ENCODE measurements at regions not wholly inside any gene's neighbourhood (a gene's known extent, or its start where the extent isn't known, plus 50 kb on each side); places are given as distances from the start of the nearest gene placed in this dataset.

- no peak for DNase-seq (ENCODE audit: low read depth)
- no peak for TF ChIP-seq CTCF (IDR thresholded peaks at IDR 0.05; ENCODE audit: low read depth, low read length)
- no peak for TF ChIP-seq MYC (IDR thresholded peaks at IDR 0.05; ENCODE audit: low read depth, low read length)
- no peak for TF ChIP-seq MAX (IDR thresholded peaks at IDR 0.05; ENCODE audit: low read depth, low read length)
- no peak for TF ChIP-seq POLR2A (IDR thresholded peaks at IDR 0.05; ENCODE audit: extremely low read depth, insufficient read length)
- no peak overlapping the region for H3K4me3 ChIP-seq (ENCODE audit: low read depth, low read length)
These were observed 1193.0 kb upstream of the CITED2 start for GRCh38 chr6:140567466-140567865.

GRCh38 chr6:140566781-140567277 is 1192.4 kb upstream of the CITED2 start:
- H3K4me3 ChIP-seq (ENCODE audit: low read depth, low read length): no peak overlapping the region
- TF ChIP-seq MYC (IDR thresholded peaks at IDR 0.05; ENCODE audit: low read depth, low read length) (no peak), MAX (IDR thresholded peaks at IDR 0.05; ENCODE audit: low read depth, low read length) (no peak), CTCF (IDR thresholded peaks at IDR 0.05; ENCODE audit: low read depth, low read length) (no peak)
- no peak for DNase-seq (ENCODE audit: low read depth)

- DNase-seq (ENCODE audit: low read depth): no peak
- H3K4me3 ChIP-seq (ENCODE audit: low read depth, low read length): no peak overlapping the region
- TF ChIP-seq MYC (IDR thresholded peaks at IDR 0.05; ENCODE audit: low read depth, low read length) (no peak), MAX (IDR thresholded peaks at IDR 0.05; ENCODE audit: low read depth, low read length) (no peak), CTCF (IDR thresholded peaks at IDR 0.05; ENCODE audit: low read depth, low read length) (no peak), POLR2A (IDR thresholded peaks at IDR 0.05; ENCODE audit: extremely low read depth, insufficient read length) (no peak)
These were observed 1189.3 kb upstream of the CITED2 start for GRCh38 chr6:140563728-140564127.

- TF ChIP-seq MYC (IDR thresholded peaks at IDR 0.05; ENCODE audit: low read depth, low read length): no peak
- no peak overlapping the region for H3K4me3 ChIP-seq (ENCODE audit: low read depth, low read length)
- no peak for DNase-seq (ENCODE audit: low read depth)
These were observed 1187.3 kb upstream of the CITED2 start for GRCh38 chr6:140561701-140562100.

GRCh38 chr6:140560671-140561070 is 1186.2 kb upstream of the CITED2 start:
- no peak for DNase-seq (ENCODE audit: low read depth)
- no peak for TF ChIP-seq MYC (IDR thresholded peaks at IDR 0.05; ENCODE audit: low read depth, low read length)
- TF ChIP-seq POLR2A (IDR thresholded peaks at IDR 0.05; ENCODE audit: extremely low read depth, insufficient read length): no peak
- TF ChIP-seq CTCF (IDR thresholded peaks at IDR 0.05; ENCODE audit: low read depth, low read length): no peak
- no peak for TF ChIP-seq MAX (IDR thresholded peaks at IDR 0.05; ENCODE audit: low read depth, low read length)

GRCh38 chr6:140559458-140559857 is 1185.0 kb upstream of the CITED2 start:
- DNase-seq (ENCODE audit: low read depth): no peak
- H3K4me3 ChIP-seq (ENCODE audit: low read depth, low read length): no peak overlapping the region
- no peak for TF ChIP-seq CTCF (IDR thresholded peaks at IDR 0.05; ENCODE audit: low read depth, low read length)
- TF ChIP-seq POLR2A (IDR thresholded peaks at IDR 0.05; ENCODE audit: extremely low read depth, insufficient read length): no peak
- TF ChIP-seq MYC (IDR thresholded peaks at IDR 0.05; ENCODE audit: low read depth, low read length): no peak
- no peak for TF ChIP-seq MAX (IDR thresholded peaks at IDR 0.05; ENCODE audit: low read depth, low read length)

More at GRCh38 chr6:140560671-140561070, 1186.2 kb upstream of the CITED2 start:
- H3K4me3 ChIP-seq (ENCODE audit: low read depth, low read length): no peak overlapping the region
